ENCODE measurements at regions not wholly inside any gene's neighbourhood (a gene's known extent, or its start where the extent isn't known, plus 50 kb on each side); places are given as distances from the start of the nearest gene placed in this dataset.

- no peak for DNase-seq
Observed at GRCh38 chr3:59115364-59116232, 65.8 kb upstream of the CFAP20DC start.

GRCh38 chr3:59107856-59108815, 58.3 kb upstream of the CFAP20DC start:
- DNase-seq = no peak

GRCh38 chr3:59106085-59106648, 56.3 kb upstream of the CFAP20DC start:
- DNase-seq = no peak

GRCh38 chr3:59103552-59103951, 53.7 kb upstream of the CFAP20DC start:
- DNase-seq = no peak

- no peak for DNase-seq
Observed at GRCh38 chr3:59101231-59101736, 51.5 kb upstream of the CFAP20DC start.

Data from GDM1 (cell line).